ENCODE measurements at regions not wholly inside any gene's neighbourhood (a gene's known extent, or its start where the extent isn't known, plus 50 kb on each side); places are given as distances from the start of the nearest gene placed in this dataset.

- TF ChIP-seq CTCF (IDR thresholded peaks at IDR 0.05; ENCODE audit: low read depth, low read length), result no peak
- no peak overlapping the region for H3K4me3 ChIP-seq (ENCODE audit: low read depth, low read length)
- H3K27me3 ChIP-seq (ENCODE audit: insufficient read depth, low read depth, severe bottlenecking), result peaks cover 9% of the 10 kb centered on the region
- H3K27ac ChIP-seq, result no peak overlapping the region
- no peaks in the 10 kb centered on the region for H3K9me3 ChIP-seq (ENCODE audit: severe bottlenecking)
- H3K36me3 ChIP-seq, result no peaks in the 10 kb centered on the region
- no peak for DNase-seq
Observed at GRCh38 chr16:35239561-35239960, 1780.1 kb downstream of the TP53TG3F start.

GRCh38 chr16:35249051-35249450 lies 1789.6 kb downstream of the TP53TG3F start:
- Histone ChIP-seq H3K27ac (no peak overlapping the region), H3K27me3 (ENCODE audit: insufficient read depth, low read depth, severe bottlenecking) (peaks cover 9% of the 10 kb centered on the region), H3K9me3 (ENCODE audit: severe bottlenecking) (no peaks in the 10 kb centered on the region), H3K36me3 (no peaks in the 10 kb centered on the region), H3K4me3 (ENCODE audit: low read depth, low read length) (no peak overlapping the region)
- DNase-seq, result no peak
- TF ChIP-seq CTCF (IDR thresholded peaks at IDR 0.05; ENCODE audit: low read depth, low read length), result no peak

GRCh38 chr16:35252356-35252936 lies 1793.0 kb downstream of the TP53TG3F start:
- H3K36me3 ChIP-seq, result no peaks in the 10 kb centered on the region
- H3K27ac ChIP-seq, result no peak overlapping the region
- no peak for TF ChIP-seq CTCF (IDR thresholded peaks at IDR 0.05; ENCODE audit: low read depth, low read length)
- no peak for DNase-seq
- no peaks in the 10 kb centered on the region for H3K9me3 ChIP-seq (ENCODE audit: severe bottlenecking)
- H3K27me3 ChIP-seq (ENCODE audit: insufficient read depth, low read depth, severe bottlenecking), result peaks cover 19% of the 10 kb centered on the region
- no peak overlapping the region for H3K4me3 ChIP-seq (ENCODE audit: low read depth, low read length)

GRCh38 chr16:35255186-35255803 lies 1795.9 kb downstream of the TP53TG3F start:
- no peaks in the 10 kb centered on the region for H3K9me3 ChIP-seq (ENCODE audit: severe bottlenecking)
- no peak overlapping the region for H3K27ac ChIP-seq
- DNase-seq, result no peak
- no peak for TF ChIP-seq CTCF (IDR thresholded peaks at IDR 0.05; ENCODE audit: low read depth, low read length)
- H3K36me3 ChIP-seq, result no peaks in the 10 kb centered on the region
- no peak overlapping the region for H3K4me3 ChIP-seq (ENCODE audit: low read depth, low read length)
- H3K27me3 ChIP-seq (ENCODE audit: insufficient read depth, low read depth, severe bottlenecking), result peaks cover 31% of the 10 kb centered on the region

- no peak for TF ChIP-seq CTCF (IDR thresholded peaks at IDR 0.05; ENCODE audit: low read depth, low read length)
- Histone ChIP-seq H3K27me3 (ENCODE audit: insufficient read depth, low read depth, severe bottlenecking) (peaks cover 31% of the 10 kb centered on the region), H3K9me3 (ENCODE audit: severe bottlenecking) (no peaks in the 10 kb centered on the region), H3K27ac (no peak overlapping the region), H3K36me3 (no peaks in the 10 kb centered on the region), H3K4me3 (ENCODE audit: low read depth, low read length) (no peak overlapping the region)
- DNase-seq, result no peak
Observed at GRCh38 chr16:35255816-35256215, 1796.4 kb downstream of the TP53TG3F start.

GRCh38 chr16:35258381-35258780 lies 1799.0 kb downstream of the TP53TG3F start:
- TF ChIP-seq CTCF (IDR thresholded peaks at IDR 0.05; ENCODE audit: low read depth, low read length), result no peak
- no peak for DNase-seq
- Histone ChIP-seq H3K9me3 (ENCODE audit: severe bottlenecking) (no peaks in the 10 kb centered on the region), H3K4me3 (ENCODE audit: low read depth, low read length) (no peak overlapping the region), H3K36me3 (no peaks in the 10 kb centered on the region), H3K27me3 (ENCODE audit: insufficient read depth, low read depth, severe bottlenecking) (peaks cover 37% of the 10 kb centered on the region), H3K27ac (no peak overlapping the region)

All from WERI-Rb-1 (cell line).